Loucy (cell line): ENCODE measurements at regions not wholly inside any gene's neighbourhood (a gene's known extent, or its start where the extent isn't known, plus 50 kb on each side); places are given as distances from the start of the nearest gene placed in this dataset.

Source experiments
- H2AFZ ChIP-seq: fragments of 200-600 bp; sonication (generic); 2 replicates; pipeline ENCODE4 v1.6.0; 2016; ENCODE audit warnings: antibody characterized with exemption, mild to moderate bottlenecking, low read length, moderate library complexity
- H3F3A ChIP-seq: fragments of 200-600 bp; 2 replicates; pipeline ENCODE4 v1.6.0; 2016; ENCODE audit warnings: antibody characterized with exemption, low read depth, mild to moderate bottlenecking
- H3K27me3 ChIP-seq: fragments of 200-600 bp; sonication (generic); 2 replicates; pipeline ENCODE4 v1.6.1; 2014; ENCODE audit warnings: low read length, mild to moderate bottlenecking; ENCODE audit not compliant: insufficient read depth, poor library complexity, severe bottlenecking
- H3K36me3 ChIP-seq: fragments of 200-600 bp; sonication (generic); 2 replicates; pipeline ENCODE4 v1.6.1; 2016; ENCODE audit warnings: low read length; ENCODE audit not compliant: insufficient read depth
- H3K4me1 ChIP-seq: fragments of 200-600 bp; sonication (generic); 2 replicates; pipeline ENCODE4 v1.5.1; 2014; ENCODE audit warnings: low read length, mild to moderate bottlenecking; ENCODE audit not compliant: insufficient read depth, poor library complexity, severe bottlenecking
- H3K4me2 ChIP-seq: fragments of 200-600 bp; sonication (generic); 2 replicates; pipeline ENCODE4 v1.6.0; 2014; ENCODE audit warnings: antibody characterized with exemption, low read length, low read depth, mild to moderate bottlenecking; ENCODE audit not compliant: poor library complexity, severe bottlenecking
- H3K4me3 ChIP-seq: fragments of 200-600 bp; sonication (generic); 2 replicates; pipeline ENCODE4 v1.5.1; 2014; ENCODE audit warnings: low read length, mild to moderate bottlenecking, mixed read lengths; ENCODE audit not compliant: poor library complexity, severe bottlenecking
- H3K79me2 ChIP-seq: fragments of 200-600 bp; sonication (generic); 2 replicates; pipeline ENCODE4 v1.6.1; 2014; ENCODE audit warnings: low read length; ENCODE audit not compliant: insufficient read depth
- H3K9ac ChIP-seq: fragments of 200-600 bp; sonication (generic); 2 replicates; pipeline ENCODE4 v1.6.0; 2014; ENCODE audit warnings: mild to moderate bottlenecking, low read depth, low read length, moderate library complexity; ENCODE audit not compliant: poor library complexity, severe bottlenecking
- H3K9me2 ChIP-seq: fragments of 200-600 bp; sonication (generic); replicated peaks from 2 replicates; pipeline ENCODE4 v1.6.1; 2016; ENCODE audit warnings: low read depth, low read length, mixed read lengths
- H3K9me3 ChIP-seq: fragments of 200-600 bp; sonication (generic); 2 replicates; pipeline ENCODE4 v1.6.1; 2014; ENCODE audit warnings: mild to moderate bottlenecking, antibody characterized with exemption, low read length, low read depth; ENCODE audit not compliant: insufficient read depth
- H4K20me1 ChIP-seq: fragments of 200-600 bp; sonication (generic); 2 replicates; pipeline ENCODE4 v1.6.0; 2014; ENCODE audit warnings: antibody characterized with exemption, low read length, mild to moderate bottlenecking; ENCODE audit not compliant: insufficient read depth, poor library complexity, severe bottlenecking
- EZH2phosphoT487 ChIP-seq: fragments of 200-600 bp; IDR thresholded peaks from 2 replicates; pipeline ENCODE4 v1.6.1; 2018; ENCODE audit warnings: antibody characterized with exemption, mild to moderate bottlenecking, moderate library complexity, borderline replicate concordance
- TF ChIP-seq, protein P1 (sequence below): fragments of 200-600 bp; sonication (generic); conservative IDR thresholded peaks from 2 replicates; pipeline ENCODE4 v1.5.1; 2014; ENCODE audit warnings: mild to moderate bottlenecking, antibody characterized with exemption, low read length

DNA sequence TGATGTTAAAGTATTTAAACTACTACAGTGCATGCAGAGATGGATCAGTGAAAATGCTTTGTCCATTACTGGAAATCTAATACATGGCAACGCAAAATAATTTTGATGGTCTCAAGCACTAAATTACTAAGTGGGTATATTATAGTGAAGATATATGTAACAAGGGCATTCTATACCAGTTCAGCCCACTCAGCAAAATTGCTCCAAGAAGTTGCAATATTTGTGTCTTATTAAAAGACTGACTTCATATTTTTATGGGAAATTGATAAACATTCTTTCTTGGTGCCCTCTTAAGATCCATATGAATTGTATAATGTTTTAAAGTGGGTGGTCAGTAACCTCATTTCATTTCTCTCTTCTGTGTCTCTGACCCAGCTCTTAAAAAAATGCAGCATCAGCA, 343.1 kb upstream of the MEX3C start:
- no peaks in the 10 kb centered on the region for H3K79me2 ChIP-seq

DNA sequence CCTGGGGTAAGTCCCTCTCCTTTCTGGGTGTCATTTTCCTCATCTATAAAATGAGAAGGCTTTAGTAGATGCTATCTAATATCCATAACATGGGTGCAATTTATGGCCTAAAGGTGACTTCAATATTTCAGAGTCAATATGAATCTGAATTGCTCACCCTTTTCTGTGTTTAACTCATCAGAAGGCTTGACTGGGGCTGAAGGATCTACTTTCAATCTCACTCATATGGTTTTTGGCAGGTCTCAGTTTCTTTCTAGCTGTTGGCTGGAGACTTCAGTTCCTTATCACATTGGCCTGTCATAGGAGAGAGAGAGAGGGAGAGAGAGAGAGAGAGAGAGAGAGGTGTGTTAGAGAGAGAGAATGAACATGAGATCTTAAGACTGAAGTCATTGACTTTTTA, 343.7 kb upstream of the MEX3C start:
- no peaks in the 10 kb centered on the region for H3F3A ChIP-seq
- TF ChIP-seq, protein P1, sequence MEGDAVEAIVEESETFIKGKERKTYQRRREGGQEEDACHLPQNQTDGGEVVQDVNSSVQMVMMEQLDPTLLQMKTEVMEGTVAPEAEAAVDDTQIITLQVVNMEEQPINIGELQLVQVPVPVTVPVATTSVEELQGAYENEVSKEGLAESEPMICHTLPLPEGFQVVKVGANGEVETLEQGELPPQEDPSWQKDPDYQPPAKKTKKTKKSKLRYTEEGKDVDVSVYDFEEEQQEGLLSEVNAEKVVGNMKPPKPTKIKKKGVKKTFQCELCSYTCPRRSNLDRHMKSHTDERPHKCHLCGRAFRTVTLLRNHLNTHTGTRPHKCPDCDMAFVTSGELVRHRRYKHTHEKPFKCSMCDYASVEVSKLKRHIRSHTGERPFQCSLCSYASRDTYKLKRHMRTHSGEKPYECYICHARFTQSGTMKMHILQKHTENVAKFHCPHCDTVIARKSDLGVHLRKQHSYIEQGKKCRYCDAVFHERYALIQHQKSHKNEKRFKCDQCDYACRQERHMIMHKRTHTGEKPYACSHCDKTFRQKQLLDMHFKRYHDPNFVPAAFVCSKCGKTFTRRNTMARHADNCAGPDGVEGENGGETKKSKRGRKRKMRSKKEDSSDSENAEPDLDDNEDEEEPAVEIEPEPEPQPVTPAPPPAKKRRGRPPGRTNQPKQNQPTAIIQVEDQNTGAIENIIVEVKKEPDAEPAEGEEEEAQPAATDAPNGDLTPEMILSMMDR: no peak
- no peak for TF ChIP-seq EZH2phosphoT487
- H4K20me1 ChIP-seq: no peaks in the 10 kb centered on the region

More for the DNA sequence above, 343.1 kb upstream of the MEX3C start:
- no peak for TF ChIP-seq EZH2phosphoT487
- TF ChIP-seq, protein P1: no peak
- H4K20me1 ChIP-seq: no peaks in the 10 kb centered on the region
- no peaks in the 10 kb centered on the region for H3F3A ChIP-seq
- H3K9me3 ChIP-seq: no peaks in the 10 kb centered on the region
- H3K4me2 ChIP-seq: no peak overlapping the region
- no peak overlapping the region for H3K9ac ChIP-seq
- no peak overlapping the region for H3K4me3 ChIP-seq
- no peaks in the 10 kb centered on the region for H3K36me3 ChIP-seq
- H2AFZ ChIP-seq: no peak overlapping the region
- H3K27me3 ChIP-seq: no peaks in the 10 kb centered on the region
- H3K4me1 ChIP-seq: no peaks in the 10 kb centered on the region
- H3K9me2 ChIP-seq: no peaks in the 10 kb centered on the region

DNA sequence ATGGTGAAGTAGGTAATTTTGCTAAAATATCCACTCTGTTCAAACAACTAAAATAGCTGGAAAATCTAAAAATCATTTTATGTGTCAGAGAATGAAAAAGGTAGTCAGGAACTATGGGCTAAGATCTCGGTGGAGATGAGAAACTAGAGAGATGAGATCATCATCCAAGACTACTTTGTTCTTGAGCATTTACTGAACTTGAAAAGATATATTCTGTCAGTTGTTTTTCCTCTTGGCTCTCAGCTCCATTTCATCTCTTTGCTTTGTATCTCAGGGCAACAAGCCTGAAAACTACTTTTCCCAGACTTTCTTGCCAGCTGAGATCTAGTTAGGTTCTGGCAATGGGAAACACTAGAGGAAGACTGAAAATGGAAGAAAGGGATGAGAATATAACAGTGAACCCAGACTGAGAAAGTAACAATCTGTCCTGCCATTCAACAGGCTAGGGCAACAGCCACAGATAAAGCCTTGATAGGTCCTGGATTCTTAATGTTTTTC, 346.2 kb upstream of the MEX3C start:
- no peak overlapping the region for H2AFZ ChIP-seq
- H3F3A ChIP-seq: no peaks in the 10 kb centered on the region
- H3K79me2 ChIP-seq: no peaks in the 10 kb centered on the region
- H3K27me3 ChIP-seq: no peaks in the 10 kb centered on the region
- no peak overlapping the region for H3K4me3 ChIP-seq
- H3K9me3 ChIP-seq: no peaks in the 10 kb centered on the region
- H4K20me1 ChIP-seq: no peaks in the 10 kb centered on the region
- H3K4me1 ChIP-seq: no peaks in the 10 kb centered on the region
- H3K9me2 ChIP-seq: no peaks in the 10 kb centered on the region
- TF ChIP-seq, protein P1: no peak
- no peak for TF ChIP-seq EZH2phosphoT487
- H3K4me2 ChIP-seq: no peak overlapping the region
- no peaks in the 10 kb centered on the region for H3K36me3 ChIP-seq
- no peak overlapping the region for H3K9ac ChIP-seq

More for the DNA sequence above, 343.7 kb upstream of the MEX3C start:
- Histone ChIP-seq H3K9me2 (no peaks in the 10 kb centered on the region), H3K4me2 (no peak overlapping the region), H3K27me3 (no peaks in the 10 kb centered on the region), H2AFZ (no peak overlapping the region), H3K9ac (no peak overlapping the region), H3K9me3 (no peaks in the 10 kb centered on the region), H3K4me1 (no peaks in the 10 kb centered on the region), H3K79me2 (no peaks in the 10 kb centered on the region), H3K36me3 (no peaks in the 10 kb centered on the region), H3K4me3 (no peak overlapping the region)
